ENCODE measurements at regions not wholly inside any gene's neighbourhood (a gene's known extent, or its start where the extent isn't known, plus 50 kb on each side); places are given as distances from the start of the nearest gene placed in this dataset.

DNA sequence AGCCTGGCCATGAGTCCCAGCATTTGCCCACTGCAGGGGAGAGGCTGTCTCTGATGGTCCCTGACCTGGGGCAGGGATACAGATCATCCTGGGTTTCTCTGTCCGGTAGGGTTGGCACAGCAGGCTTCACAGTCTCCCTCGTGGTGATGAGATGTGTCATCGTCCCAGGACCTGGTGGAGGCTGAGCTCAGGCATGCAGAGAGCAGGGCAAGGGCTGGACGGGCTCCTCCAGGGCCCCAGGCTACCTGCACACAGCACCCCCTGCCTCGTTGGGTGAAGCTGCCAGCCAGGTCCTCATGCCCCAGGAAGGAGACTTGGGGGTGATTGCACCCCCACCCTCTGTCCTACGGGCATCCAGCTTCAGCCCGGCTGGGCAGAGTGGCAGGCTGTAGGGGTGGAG lies 155.8 kb upstream of the GSE1 start:
- TF ChIP-seq EZH2 (IDR thresholded peaks at IDR 0.05; ENCODE audit: borderline replicate concordance, low read depth, low read length, severe bottlenecking): no peak
- TF ChIP-seq, protein P1, sequence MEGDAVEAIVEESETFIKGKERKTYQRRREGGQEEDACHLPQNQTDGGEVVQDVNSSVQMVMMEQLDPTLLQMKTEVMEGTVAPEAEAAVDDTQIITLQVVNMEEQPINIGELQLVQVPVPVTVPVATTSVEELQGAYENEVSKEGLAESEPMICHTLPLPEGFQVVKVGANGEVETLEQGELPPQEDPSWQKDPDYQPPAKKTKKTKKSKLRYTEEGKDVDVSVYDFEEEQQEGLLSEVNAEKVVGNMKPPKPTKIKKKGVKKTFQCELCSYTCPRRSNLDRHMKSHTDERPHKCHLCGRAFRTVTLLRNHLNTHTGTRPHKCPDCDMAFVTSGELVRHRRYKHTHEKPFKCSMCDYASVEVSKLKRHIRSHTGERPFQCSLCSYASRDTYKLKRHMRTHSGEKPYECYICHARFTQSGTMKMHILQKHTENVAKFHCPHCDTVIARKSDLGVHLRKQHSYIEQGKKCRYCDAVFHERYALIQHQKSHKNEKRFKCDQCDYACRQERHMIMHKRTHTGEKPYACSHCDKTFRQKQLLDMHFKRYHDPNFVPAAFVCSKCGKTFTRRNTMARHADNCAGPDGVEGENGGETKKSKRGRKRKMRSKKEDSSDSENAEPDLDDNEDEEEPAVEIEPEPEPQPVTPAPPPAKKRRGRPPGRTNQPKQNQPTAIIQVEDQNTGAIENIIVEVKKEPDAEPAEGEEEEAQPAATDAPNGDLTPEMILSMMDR (IDR thresholded peaks at IDR 0.05; ENCODE audit: borderline replicate concordance, extremely low read depth, low read length, poor library complexity, severe bottlenecking): no peak
